ENCODE measurements at regions not wholly inside any gene's neighbourhood (a gene's known extent, or its start where the extent isn't known, plus 50 kb on each side); places are given as distances from the start of the nearest gene placed in this dataset.

DNA sequence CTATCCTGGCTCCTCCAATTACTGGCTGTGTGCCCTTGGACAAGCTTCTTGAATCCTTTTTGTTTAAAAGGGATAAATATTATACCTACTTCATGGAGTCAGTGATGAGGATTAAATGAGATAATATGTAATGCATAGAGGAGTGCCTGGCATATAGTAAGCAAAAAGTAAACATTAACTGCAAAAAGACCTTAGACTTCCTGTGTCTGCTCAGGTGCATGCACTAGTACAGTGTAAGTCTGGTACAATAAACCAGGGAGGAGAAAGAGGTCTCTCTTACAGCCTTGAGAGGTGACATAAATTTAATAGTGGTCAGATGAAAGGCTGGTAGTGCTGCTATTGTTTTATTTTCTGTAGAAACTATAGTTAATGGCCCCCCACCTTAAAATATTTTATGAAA lies 305.2 kb upstream of the MIS18BP1 start:
- no TSS peak for BruUV-seq (replicated peaks)
- Histone ChIP-seq H2AFZ (ENCODE audit: low read depth, low read length) (no peak overlapping the region), H3K9me3 (replicated peaks; ENCODE audit: control insufficient read depth, insufficient read depth, low read length) (peaks cover 1% of the 10 kb centered on the region), H3K27ac (ENCODE audit: insufficient read depth, low read depth, low read length) (no peak overlapping the region), H3K9me1 (replicated peaks; ENCODE audit: control insufficient read depth, extremely low read depth, insufficient read depth, low read length) (no peaks in the 10 kb centered on the region), H3K4me2 (ENCODE audit: insufficient read depth, low read length) (no peak overlapping the region), H3K4me1 (ENCODE audit: control insufficient read depth, extremely low read depth, insufficient read depth, low read length) (no peaks in the 10 kb centered on the region), H3K36me3 (ENCODE audit: control insufficient read depth in 2 of 2, extremely low read depth in 1 of 2, insufficient read depth in 2 of 2, low read length in 2 of 2) (no peaks in the 10 kb centered on the region), H4K20me1 (replicated peaks; ENCODE audit: control insufficient read depth, extremely low read depth, insufficient read depth, low read length) (no peaks in the 10 kb centered on the region), H3K4me3 (replicated peaks in 1 of 3; ENCODE audit: insufficient read depth in 1 of 3, low read depth in 1 of 3, low read length in 3 of 3) (no peak overlapping the region), H3K27me3 (ENCODE audit: control insufficient read depth in 2 of 2, insufficient read depth in 2 of 2, low read length in 2 of 2) (no peaks in the 10 kb centered on the region), H3K9ac (replicated peaks; ENCODE audit: extremely low read depth, insufficient read depth, low read length) (no peak overlapping the region), H3K79me2 (ENCODE audit: control insufficient read depth, insufficient read depth, low read length) (no peaks in the 10 kb centered on the region)
- DNase-seq (ENCODE audit: low read depth, low spot score) (no peak), FAIRE-seq (no peak)
- ChIA-PET CTCF (no interaction called here), POLR2A (no interaction called here)
- TF ChIP-seq JUN (IDR thresholded peaks at IDR 0.05; ENCODE audit: borderline replicate concordance, insufficient read depth, insufficient read length, low read depth) = no peak
- TF ChIP-seq POLR2AphosphoS5 (IDR thresholded peaks at IDR 0.05; ENCODE audit: insufficient read depth, low read depth, low read length) = no peak
- no peak for TF ChIP-seq EZH2 (IDR thresholded peaks at IDR 0.05; ENCODE audit: borderline replicate concordance, low read depth, low read length, severe bottlenecking)
- TF ChIP-seq CTCF (IDR thresholded peaks at IDR 0.05; ENCODE audit: extremely low read depth in 1 of 2, insufficient read depth in 1 of 2, low read depth in 1 of 2, low read length in 2 of 2) = no peak
- no peak for TF ChIP-seq GATA2 (IDR thresholded peaks at IDR 0.05; ENCODE audit: insufficient read depth, insufficient read length, low read depth, low read length)
- TF ChIP-seq MYC (IDR thresholded peaks at IDR 0.05; ENCODE audit: low read depth, low read length) = no peak
- no peak for TF ChIP-seq FOS (IDR thresholded peaks at IDR 0.05; ENCODE audit: borderline replicate concordance, insufficient read depth, low read length)
- TF ChIP-seq POLR2A (IDR thresholded peaks at IDR 0.05; ENCODE audit: low read depth, low read length) = no peak
- TF ChIP-seq, protein P1, sequence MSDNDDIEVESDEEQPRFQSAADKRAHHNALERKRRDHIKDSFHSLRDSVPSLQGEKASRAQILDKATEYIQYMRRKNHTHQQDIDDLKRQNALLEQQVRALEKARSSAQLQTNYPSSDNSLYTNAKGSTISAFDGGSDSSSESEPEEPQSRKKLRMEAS (IDR thresholded peaks at IDR 0.05; ENCODE audit: insufficient read depth, insufficient read length) = no peak
- intact Hi-C loops (cut with micrococcal nuclease) (no loop called here), dilution Hi-C loops (cut with MboI; ENCODE audit: extremely low pct_ligation_motif_present, low sequenced_read_pairs) (no loop called here)

Measured in endothelial cell of umbilical vein (primary cell).